Activated effector memory CD4-positive, alpha-beta T cell treated with anti-CD3 and anti-CD28 coated beads, Interleukin-2, amount 50 U/mL, for 16 hours (primary cell): ENCODE measurements at regions not wholly inside any gene's neighbourhood (a gene's known extent, or its start where the extent isn't known, plus 50 kb on each side); places are given as distances from the start of the nearest gene placed in this dataset.

ENCODE experiments used
- DNase-seq: peaks from one replicate; pipeline ENCODE4 v3.0.0-alpha.2; 2020

GRCh38 chr12:102573237-102573636 lies 92.9 kb upstream of the IGF1 start:
- DNase-seq: no peak

DNA sequence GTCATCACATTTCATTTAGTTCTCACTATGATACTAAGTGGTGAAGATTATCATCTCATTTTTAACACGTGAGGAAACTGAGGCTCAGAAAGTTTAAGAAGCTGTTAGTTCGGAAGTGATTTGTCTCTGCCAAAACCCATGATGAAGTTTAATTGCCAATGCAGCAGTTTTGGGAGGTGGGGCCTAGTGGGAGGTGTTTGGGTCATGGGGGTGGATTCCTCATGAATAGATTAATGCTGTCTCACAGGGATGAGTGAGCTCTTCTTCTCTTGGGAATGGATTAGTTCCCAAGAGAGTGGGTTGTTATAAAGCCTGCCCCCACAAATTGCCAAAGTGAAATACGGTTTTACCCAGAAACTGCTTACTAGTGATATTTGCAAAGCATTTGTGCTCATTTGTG lies 91.5 kb upstream of the IGF1 start:
- DNase-seq: no peak

GRCh38 chr12:102570256-102570655 lies 89.9 kb upstream of the IGF1 start:
- DNase-seq: no peak

GRCh38 chr12:102569803-102570202 lies 89.4 kb upstream of the IGF1 start:
- no peak for DNase-seq

- no peak for DNase-seq
Observed at GRCh38 chr12:102568276-102568675, 87.9 kb upstream of the IGF1 start.

DNA sequence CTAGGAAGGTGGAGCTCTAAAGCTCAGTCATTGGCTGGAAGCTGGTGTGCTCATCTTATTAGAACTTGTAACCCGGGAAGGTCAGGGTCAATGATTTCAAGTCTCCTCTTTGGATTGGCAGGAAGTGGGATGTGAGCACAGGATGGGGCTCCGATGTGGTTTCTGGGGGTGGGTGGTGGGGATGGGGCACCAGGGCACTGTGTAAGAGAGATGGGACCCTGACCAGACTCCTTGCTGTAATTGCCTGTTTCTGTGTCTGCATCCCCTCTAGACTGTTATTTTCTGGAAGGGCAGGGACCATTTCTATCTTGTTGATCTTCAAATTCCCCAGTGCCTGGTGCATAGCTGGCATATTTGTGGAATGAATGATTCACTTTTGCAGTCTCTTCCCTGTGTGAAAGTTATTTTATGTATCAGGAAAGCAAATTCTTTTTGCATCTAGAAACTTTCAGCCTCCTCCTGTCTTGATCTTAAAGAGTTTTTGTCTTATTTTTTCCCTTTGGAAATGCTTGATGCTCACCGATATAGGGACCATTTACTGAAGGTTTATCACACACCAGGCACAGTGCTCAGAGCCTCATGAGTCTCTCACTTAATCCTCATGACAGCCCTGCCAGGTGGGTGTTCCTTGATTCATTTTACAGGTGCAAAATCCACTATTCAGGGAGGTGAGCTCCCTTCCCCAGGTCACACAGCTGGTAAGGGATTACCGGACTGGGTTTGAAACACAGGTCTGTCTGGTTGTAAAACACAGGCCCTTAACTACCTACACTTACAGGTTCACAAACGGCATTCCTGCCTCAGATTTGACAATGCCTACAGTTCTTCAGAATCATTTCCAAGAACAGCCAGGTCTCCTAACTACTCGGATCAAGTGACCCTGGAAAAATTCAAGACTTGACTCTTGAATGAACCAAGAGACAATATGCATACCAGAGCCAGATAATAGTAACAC lies 86.9 kb upstream of the IGF1 start:
- no peak for DNase-seq

GRCh38 chr12:102565555-102565954 lies 85.2 kb upstream of the IGF1 start:
- DNase-seq: no peak

DNA sequence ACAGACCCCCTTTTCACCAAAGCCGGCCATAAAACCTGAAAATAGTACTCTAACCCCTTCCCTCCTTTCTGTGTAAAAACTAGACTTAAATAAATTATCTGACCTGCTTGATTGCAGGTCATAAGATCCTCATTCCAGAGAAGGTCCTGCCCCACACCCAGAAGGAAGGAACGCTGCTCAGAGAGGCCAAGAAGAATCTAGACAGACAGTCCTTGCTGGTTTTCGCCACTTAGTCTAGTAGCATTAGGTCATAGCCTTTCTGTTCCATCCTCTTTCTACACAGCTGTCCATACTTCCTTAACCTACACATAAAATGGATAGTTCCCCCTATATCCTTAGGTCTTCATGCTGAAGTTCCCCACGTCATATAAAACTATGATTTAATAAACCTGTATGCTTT lies 83.7 kb upstream of the IGF1 start:
- no peak for DNase-seq

DNA sequence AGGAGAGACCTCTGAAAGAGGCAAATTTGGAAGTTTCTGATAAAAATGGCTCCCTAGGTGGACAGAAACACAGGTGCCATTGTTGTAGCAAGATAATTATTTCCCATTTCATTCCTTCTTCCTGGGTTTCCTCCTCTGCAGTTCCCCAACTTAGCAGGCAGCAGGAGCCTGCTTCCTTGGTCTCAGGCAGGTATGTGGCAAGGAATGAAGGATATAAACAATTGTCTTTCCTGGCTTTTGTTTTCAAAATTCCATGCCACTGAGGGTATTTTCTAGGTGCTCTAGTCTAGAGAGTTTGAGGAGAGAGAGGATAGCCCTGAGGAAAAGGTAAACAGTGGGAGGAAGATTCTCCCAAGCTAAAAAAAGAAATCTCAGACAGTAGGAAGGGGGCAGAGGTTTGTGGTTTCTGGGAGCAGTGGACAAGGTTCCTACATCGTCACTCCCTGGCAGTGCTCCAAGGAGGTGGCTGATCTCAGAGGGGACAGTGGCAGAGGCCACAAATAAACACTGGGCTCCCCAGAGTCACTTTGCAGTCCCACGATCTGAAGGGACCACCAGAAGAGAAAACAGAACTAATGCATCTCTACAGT lies 82.6 kb upstream of the IGF1 start:
- DNase-seq: no peak

DNA sequence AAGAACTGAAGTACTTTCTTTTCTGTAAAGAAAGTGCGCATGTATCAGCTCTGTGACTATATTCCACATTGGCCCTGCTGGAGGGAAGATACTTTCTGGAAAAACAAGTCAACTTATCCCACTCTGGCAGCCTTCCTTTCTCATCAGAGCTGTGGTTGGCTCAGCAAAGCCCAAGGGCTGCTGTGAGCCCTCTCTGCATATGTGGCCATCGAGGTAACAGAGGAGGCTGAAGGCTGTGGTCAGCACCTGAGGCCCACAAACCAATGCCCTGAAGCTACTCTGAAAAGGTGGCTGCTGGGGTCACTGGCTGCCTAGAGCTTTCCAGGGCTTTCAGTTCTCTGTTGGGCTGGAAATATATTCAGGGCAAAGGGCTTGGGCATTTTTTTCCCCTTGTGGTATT lies 70.8 kb upstream of the IGF1 start:
- DNase-seq: no peak

DNA sequence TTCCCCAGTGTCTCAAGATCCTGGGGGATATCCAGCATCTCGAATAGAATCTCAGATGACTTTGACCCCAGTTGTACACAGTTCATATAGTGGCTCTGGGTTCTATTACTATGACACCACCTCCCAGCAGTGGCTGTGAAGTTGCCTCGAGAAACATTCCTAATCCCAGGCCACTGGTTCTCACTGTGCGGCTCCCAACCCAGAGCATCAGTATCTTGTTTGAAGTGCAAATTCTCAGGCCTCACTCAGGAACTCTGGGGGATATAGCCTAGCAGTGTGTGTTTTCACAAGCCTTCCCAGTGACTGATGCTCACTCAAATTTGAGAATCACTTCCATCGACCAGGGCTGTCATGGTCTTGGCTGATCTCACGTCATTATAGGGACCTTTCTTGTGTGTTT lies 69.3 kb upstream of the IGF1 start:
- no peak for DNase-seq

GRCh38 chr12:102548543-102548942 lies 68.2 kb upstream of the IGF1 start:
- no peak for DNase-seq

- no peak for DNase-seq
Observed at GRCh38 chr12:102543494-102544485, 63.4 kb upstream of the IGF1 start.

- no peak for DNase-seq
Observed at GRCh38 chr12:102542816-102543440, 62.6 kb upstream of the IGF1 start.

GRCh38 chr12:102540815-102541385 lies 60.5 kb upstream of the IGF1 start:
- DNase-seq: no peak

GRCh38 chr12:102539651-102540553 lies 59.5 kb upstream of the IGF1 start:
- no peak for DNase-seq

DNA sequence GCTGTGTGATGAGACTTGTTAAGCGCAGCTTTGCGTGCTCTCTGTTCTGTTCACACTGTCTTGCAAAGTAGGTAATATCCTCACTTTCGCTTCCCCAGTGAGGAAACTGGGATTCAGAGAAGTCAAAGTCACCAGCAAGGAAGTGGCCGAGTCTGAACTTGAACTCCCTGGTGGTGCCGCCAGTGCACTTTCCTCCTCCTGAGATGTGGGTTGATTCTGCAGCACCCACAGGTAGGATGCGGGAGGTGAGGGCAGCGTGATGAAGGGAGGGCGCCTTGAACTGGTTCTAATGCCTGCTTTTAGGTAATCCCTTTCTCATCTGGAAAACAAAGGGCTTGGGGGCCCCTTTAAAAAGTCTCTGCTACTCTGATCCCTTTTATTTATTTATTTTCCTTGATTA lies 54.9 kb upstream of the IGF1 start:
- no peak for DNase-seq

GRCh38 chr12:102534899-102535298 lies 54.5 kb upstream of the IGF1 start:
- DNase-seq: no peak

DNA sequence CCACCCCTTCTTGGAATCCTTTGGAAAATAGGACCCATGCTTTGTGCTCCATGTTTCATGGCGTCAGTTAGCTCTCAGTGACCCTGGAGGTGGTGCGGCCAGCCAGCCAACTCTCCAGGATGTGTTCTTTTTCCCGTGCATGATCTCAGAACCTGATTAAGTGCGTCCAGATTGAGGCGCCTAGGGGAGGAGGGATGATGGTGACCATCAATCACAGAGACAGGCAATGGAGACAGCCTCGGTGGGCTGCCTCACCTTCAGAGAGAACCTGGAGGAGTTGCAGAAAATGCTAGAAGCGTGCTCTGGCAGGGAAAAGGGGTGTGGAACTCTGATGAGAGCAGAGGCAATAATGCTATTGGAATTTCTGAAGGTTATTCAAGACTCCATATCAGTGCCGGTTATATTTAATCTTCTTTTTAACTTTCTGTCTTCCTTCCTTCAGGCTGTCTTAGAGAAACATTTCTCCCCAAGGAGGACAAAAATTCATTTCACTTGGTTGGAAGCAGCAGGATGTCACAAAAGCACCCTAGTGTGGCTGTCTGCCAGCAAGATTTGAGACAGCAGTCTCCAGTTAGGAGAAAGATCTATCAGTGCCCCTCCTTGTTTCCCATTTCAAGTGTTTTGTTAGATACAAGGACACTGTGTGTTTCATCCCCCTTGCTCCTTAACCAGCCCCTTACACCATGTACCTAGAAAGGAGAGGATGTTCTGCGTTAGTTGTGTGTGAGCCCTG lies 53.3 kb upstream of the IGF1 start:
- DNase-seq: no peak
